AG04449 (cell line): ENCODE measurements at regions not wholly inside any gene's neighbourhood (a gene's known extent, or its start where the extent isn't known, plus 50 kb on each side); places are given as distances from the start of the nearest gene placed in this dataset.

ENCODE experiments used
- CTCF ChIA-PET: fragments of 350-600 bp; formaldehyde crosslinking; extraction: SDS; loops from one replicate; lab custom pipeline; 2021; ENCODE audit warnings: antibody characterized with exemption; lab: Yijun Ruan, JAX
- POLR2A ChIA-PET: fragments of 400-600, 350-600 bp; formaldehyde crosslinking; extraction: SDS; loops from one replicate; lab custom pipeline; 2020; ENCODE audit warnings: antibody characterized with exemption, inconsistent platforms; lab: Yijun Ruan, JAX
- DNase-seq: peaks from one replicate; pipeline ENCODE4 v3.0.0-alpha.2; 2010; ENCODE audit warnings: low read depth, low spot score
- H3K4me3 ChIP-seq: 2 replicates; pipeline ENCODE4 v1.5.1; 2011; ENCODE audit warnings: low read depth, mild to moderate bottlenecking, control low read depth, low read length
- CTCF ChIP-seq: IDR thresholded peaks from one replicate; pipeline ENCODE4 v1.5.1; 2011; ENCODE audit warnings: mild to moderate bottlenecking, moderate library complexity, low read length, control low read depth, inconsistent platforms; ENCODE audit not compliant: insufficient read depth; ENCODE audit errors: missing control alignments

DNA sequence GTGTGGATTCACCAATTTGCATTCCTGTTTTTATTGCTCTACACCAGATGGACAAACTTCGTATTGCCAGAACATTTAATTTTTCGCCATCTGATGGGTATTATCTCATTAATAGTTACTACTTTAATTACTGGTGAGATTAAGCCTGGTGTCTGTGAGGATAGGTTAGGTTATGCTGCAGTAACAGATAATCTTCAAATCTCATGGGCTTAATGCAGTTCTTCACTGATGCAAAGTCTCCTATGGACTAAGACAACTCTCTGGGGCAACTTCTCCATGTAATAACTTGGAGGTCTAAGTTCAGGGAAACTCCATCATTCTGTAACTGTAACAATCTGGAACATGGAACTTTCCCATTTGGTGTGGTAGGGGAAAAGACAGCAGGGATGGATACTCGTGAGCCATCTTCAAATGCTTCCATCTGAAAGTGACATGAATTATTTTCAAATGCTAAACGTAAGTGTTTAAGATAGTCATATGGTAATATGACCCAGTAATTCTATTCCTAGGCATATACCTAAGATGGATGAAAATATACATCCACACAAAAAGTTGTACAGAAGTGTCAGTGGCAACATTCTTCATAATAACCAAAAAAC lies 111.6 kb downstream of the LEPR start:
- H3K4me3 ChIP-seq = no peak overlapping the region
- CTCF ChIA-PET = no interaction called here
- no peak for TF ChIP-seq CTCF
- DNase-seq = no peak
- POLR2A ChIA-PET = no interaction called here

DNA sequence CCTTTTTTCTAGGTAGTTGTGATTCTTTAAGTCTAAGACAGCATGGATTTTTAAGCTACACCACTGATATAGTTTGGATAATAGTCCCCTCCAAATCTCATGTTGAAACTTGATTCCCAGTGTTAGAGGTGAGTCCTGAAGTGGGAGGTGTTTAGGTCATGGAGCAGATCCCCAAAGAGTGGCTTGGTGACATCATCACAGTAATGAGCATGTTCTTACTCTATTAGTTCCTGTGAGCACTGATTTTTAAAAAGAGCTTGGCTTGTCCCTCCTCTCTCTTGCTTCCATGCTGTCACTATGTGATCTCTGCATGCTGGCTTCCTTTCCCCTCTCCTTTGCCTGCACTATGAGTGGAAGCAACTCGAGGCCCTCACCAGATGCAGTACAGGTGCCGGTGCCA lies 115.5 kb downstream of the LEPR start:
- POLR2A ChIA-PET = no interaction called here
- CTCF ChIA-PET = interaction anchor here (1.3 kb wide), 1 partner anchor 76 kb away, joined by 3 read pairs; no protein-coding TSS in a partner anchor

GRCh38 chr1:65538086-65538485 lies 117.6 kb downstream of the LEPR start:
- POLR2A ChIA-PET = no interaction called here
- TF ChIP-seq CTCF = no peak
- CTCF ChIA-PET = no interaction called here
- no peak for DNase-seq
- no peak overlapping the region for H3K4me3 ChIP-seq

More for the DNA sequence above, 115.5 kb downstream of the LEPR start:
- no peak for TF ChIP-seq CTCF
- DNase-seq = no peak
- H3K4me3 ChIP-seq = no peak overlapping the region

GRCh38 chr1:65538664-65539063 lies 118.2 kb downstream of the LEPR start:
- TF ChIP-seq CTCF = no peak
- CTCF ChIA-PET = no interaction called here
- POLR2A ChIA-PET = no interaction called here

GRCh38 chr1:65539266-65540131 lies 119.0 kb downstream of the LEPR start:
- CTCF ChIA-PET = interaction anchor here (1.2 kb wide), 1 partner anchor 25 kb away, joined by 3 read pairs; no protein-coding TSS in a partner anchor

More at GRCh38 chr1:65538664-65539063, 118.2 kb downstream of the LEPR start:
- DNase-seq = no peak
- H3K4me3 ChIP-seq = no peak overlapping the region

More at GRCh38 chr1:65539266-65540131, 119.0 kb downstream of the LEPR start:
- POLR2A ChIA-PET = no interaction called here
- DNase-seq = no peak
- no peak for TF ChIP-seq CTCF
- H3K4me3 ChIP-seq = no peak overlapping the region
